Panc1 (cell line): ENCODE measurements at regions not wholly inside any gene's neighbourhood (a gene's known extent, or its start where the extent isn't known, plus 50 kb on each side); places are given as distances from the start of the nearest gene placed in this dataset.
"Not testable (repeated sequence)": the region's sequence is repeated elsewhere in the genome, so short reads cannot be mapped to it uniquely, and the experiment has no call there.

Experiments used
- ATAC-seq: fragments of 200-7000 bp; cut with Tn5 transposase; 2 replicates; pipeline ENCODE4 v1.9.1; 2020; ENCODE audit warnings: mild to moderate bottlenecking, moderate library complexity
- BruUV-seq: library from RNA; stranded (reverse); fragments of 400-500 nt; replicated peaks from 2 replicates; lab custom pipeline; 2021; lab: Mats Ljungman, UMichigan
- CTCF ChIA-PET: fragments of 300-600 bp; sonication (Branson Sonifier 250); formaldehyde crosslinking; loops from one replicate; lab custom pipeline; 2022; ENCODE audit warnings: antibody characterized with exemption; lab: Charles Lee
- POLR2A ChIA-PET: fragments of 300-600 bp; sonication (Branson Sonifier 250); formaldehyde crosslinking; loops from one replicate; lab custom pipeline; 2022; ENCODE audit warnings: antibody characterized with exemption; lab: Charles Lee
- DNase-seq: peaks from one replicate; pipeline ENCODE4 v3.0.0-alpha.2; 2010; ENCODE audit warnings: low read depth, low spot score
- H3K27ac ChIP-seq: 2 replicates; pipeline ENCODE4 v1.5.1; 2011; ENCODE audit warnings: mild to moderate bottlenecking, low read length, inconsistent platforms
- H3K27me3 ChIP-seq: fragments of 200-500 bp; sonication (Bioruptor generic); 2 replicates; pipeline ENCODE4 v1.6.0; 2014; ENCODE audit warnings: low read length, inconsistent platforms; ENCODE audit not compliant: control insufficient read depth, insufficient read depth
- H3K36me3 ChIP-seq: fragments of 200-500 bp; sonication (Bioruptor generic); 2 replicates; pipeline ENCODE4 v1.5.1; 2014; ENCODE audit warnings: inconsistent platforms, mild to moderate bottlenecking, low read length, moderate library complexity; ENCODE audit not compliant: control insufficient read depth, insufficient read depth
- H3K4me1 ChIP-seq: 2 replicates; pipeline ENCODE4 v1.5.1; 2011; ENCODE audit warnings: inconsistent platforms, mild to moderate bottlenecking, low read length, moderate library complexity; ENCODE audit not compliant: control insufficient read depth, insufficient read depth
- H3K4me3 ChIP-seq, 2 experiments: 2 replicates each; pipeline ENCODE4 v1.5.1; 2011 to 2012; ENCODE audit warnings: low read depth in 2 of 2, low read length in 2 of 2, mild to moderate bottlenecking in 2 of 2, inconsistent platforms in 1 of 2, moderate library complexity in 1 of 2
- H3K9me3 ChIP-seq: fragments of 200-500 bp; sonication (Bioruptor generic); 2 replicates; pipeline ENCODE4 v1.5.1; 2014; ENCODE audit warnings: low read depth, mild to moderate bottlenecking, inconsistent platforms, low read length, moderate library complexity; ENCODE audit not compliant: control insufficient read depth, insufficient read depth
- CTCF ChIP-seq: fragments of 450-650 bp; IDR thresholded peaks from 2 replicates; pipeline ENCODE4 v1.5.1; 2017; ENCODE audit warnings: mild to moderate bottlenecking
- POLR2AphosphoS5 ChIP-seq: IDR thresholded peaks from 2 replicates; pipeline ENCODE4 v1.6.1; 2012; ENCODE audit warnings: mild to moderate bottlenecking, low read depth, low read length, moderate library complexity
- REST ChIP-seq, 2 experiments: IDR thresholded peaks; 2 replicates each; pipeline ENCODE4 v1.6.1; 2011 to 2012; ENCODE audit warnings: low read depth in 2 of 2, control low read depth in 1 of 2, low read length in 1 of 2, mild to moderate bottlenecking in 1 of 2, moderate library complexity in 1 of 2; ENCODE audit not compliant: insufficient read depth in 1 of 2
- SIN3A ChIP-seq: IDR thresholded peaks from 2 replicates; pipeline ENCODE4 v1.6.1; 2012; ENCODE audit warnings: low read depth, mild to moderate bottlenecking, low read length, moderate library complexity, borderline replicate concordance; ENCODE audit not compliant: insufficient read depth
- TCF7L2 ChIP-seq: IDR thresholded peaks from 2 replicates; pipeline ENCODE4 v1.6.1; 2011; ENCODE audit warnings: mild to moderate bottlenecking, low read depth, low read length, inconsistent platforms
- in situ Hi-C: cut with HindIII; loops from 2 replicates; pipeline ENCODE4 v1.10.0; 2016; ENCODE audit warnings: low sequenced_read_pairs, low pct_unique_long_range_greater_than_20kb
- intact Hi-C: fragments of 100-400 bp; cut with micrococcal nuclease; formaldehyde crosslinking; loops from one replicate; pipeline ENCODE4 v1.10.0; 2022; ENCODE audit not compliant: unreplicated experiment

GRCh38 chr3:78507196-78507984 is 1260.4 kb downstream of the ROBO1 start:
- H3K27me3 ChIP-seq: no peaks in the 10 kb centered on the region
- ChIA-PET POLR2A (no interaction called here), CTCF (no interaction called here)
- H3K4me3 ChIP-seq: no peak overlapping the region
- BruUV-seq: no TSS peak
- no peaks in the 10 kb centered on the region for H3K36me3 ChIP-seq
- H3K27ac ChIP-seq: no peak overlapping the region
- ATAC-seq (no peak), DNase-seq (no peak)
- TF ChIP-seq SIN3A (no peak), POLR2AphosphoS5 (no peak), CTCF (no peak), REST (IDR thresholded peaks at IDR 0.05; ENCODE audit: insufficient read depth in 1 of 2, low read depth in 2 of 2, low read length in 1 of 2) (no peak), TCF7L2 (no peak)
- intact Hi-C loops: no loop called here
- H3K4me1 ChIP-seq: no peaks in the 10 kb centered on the region
- in situ Hi-C loops: no loop called here
- no peaks in the 10 kb centered on the region for H3K9me3 ChIP-seq

- no TSS peak for BruUV-seq
- Histone ChIP-seq H3K4me1 (no peaks in the 10 kb centered on the region), H3K4me3 (no peak overlapping the region), H3K27ac (no peak overlapping the region), H3K9me3 (no peaks in the 10 kb centered on the region), H3K27me3 (no peaks in the 10 kb centered on the region), H3K36me3 (no peaks in the 10 kb centered on the region)
- POLR2A ChIA-PET: no interaction called here
- TF ChIP-seq REST (IDR thresholded peaks at IDR 0.05; ENCODE audit: insufficient read depth in 1 of 2, low read depth in 2 of 2, low read length in 1 of 2) (no peak), CTCF (no peak), TCF7L2 (no peak), POLR2AphosphoS5 (no peak), SIN3A (no peak)
- ATAC-seq: no peak
- intact Hi-C loops: no loop called here
- no peak for DNase-seq
- in situ Hi-C loops: no loop called here
- CTCF ChIA-PET: no interaction called here
Observed at GRCh38 chr3:78511840-78512239, 1256.0 kb downstream of the ROBO1 start.

- H3K27me3 ChIP-seq, H3K27ac ChIP-seq, intact Hi-C loops, DNase-seq, BruUV-seq, CTCF ChIA-PET, ATAC-seq, H3K9me3 ChIP-seq, H3K4me1 ChIP-seq, POLR2A ChIA-PET, in situ Hi-C loops, H3K36me3 ChIP-seq, H3K4me3 ChIP-seq: not testable (repeated sequence)
Observed at GRCh38 chr3:78512786-78513185, 1255.0 kb downstream of the ROBO1 start.
